Heart right ventricle (tissue), 16 donors: ENCODE measurements at regions not wholly inside any gene's neighbourhood (a gene's known extent, or its start where the extent isn't known, plus 50 kb on each side); places are given as distances from the start of the nearest gene placed in this dataset.

Source experiments
- ATAC-seq, 8 donors: fragments of 200-7000 bp; cut with Tn5 transposase; one replicate each; pipeline ENCODE4 v1.9.1; 2020; ENCODE audit warnings: mild to moderate bottlenecking in 8 of 8, moderate library complexity in 8 of 8, moderate number of reproducible peaks in 1 of 8
- DNase-seq, 2 donors: peaks; one replicate each; pipeline ENCODE4 v3.0.0-alpha.2; 2020
- H3K27ac ChIP-seq, 10 donors: fragments of 200-600 bp; sonication (generic) in 2 of 10; one replicate each; pipeline versions ENCODE4 v1.5.0 to v1.8.0; 2020 to 2022; ENCODE audit warnings: mild to moderate bottlenecking in 3 of 10
- H3K27me3 ChIP-seq, 7 donors: fragments of 200-600 bp; one replicate each; pipeline ENCODE4 v1.8.0; 2021 to 2022; ENCODE audit warnings: mild to moderate bottlenecking in 2 of 7
- H3K36me3 ChIP-seq, 9 donors: fragments of 200-600 bp; sonication (generic) in 1 of 9; one replicate each; pipeline versions ENCODE4 v1.5.0 to v1.8.0; 2020 to 2022; ENCODE audit warnings: mild to moderate bottlenecking in 2 of 9
- H3K4me1 ChIP-seq, 9 donors: fragments of 200-600 bp; sonication (generic) in 1 of 9; one replicate each; pipeline versions ENCODE4 v1.5.0 to v1.8.0; 2020 to 2022; ENCODE audit warnings: mild to moderate bottlenecking in 4 of 9
- H3K4me3 ChIP-seq, 10 donors: fragments of 200-600 bp; sonication (generic) in 2 of 10; one replicate each; pipeline versions ENCODE4 v1.5.0 to v1.8.0; 2020 to 2022; ENCODE audit warnings: mild to moderate bottlenecking in 7 of 10, moderate library complexity in 2 of 10
- H3K9me3 ChIP-seq, 11 donors: fragments of 200-600 bp in 10 of 11; sonication (generic) in 2 of 11; one replicate each; pipeline versions ENCODE4 v1.5.0 to v1.8.0; 2013 to 2022; ENCODE audit warnings: mild to moderate bottlenecking in 2 of 11, control low read depth in 1 of 11, moderate library complexity in 1 of 11
- WGBS, 2 donors: extraction: QIAGEN DNeasy Blood & Tissue Kit; methylation state at CpG; one replicate each; pipeline ENCODE4 v1.1.7; 2013; ENCODE audit warnings: inconsistent platforms in 1 of 2; 5-methylcytosine and 5-hydroxymethylcytosine counted together
- intact Hi-C, 10 donors: fragments of 100-400 bp; cut with DNase I; formaldehyde crosslinking; loops; one replicate each; pipeline versions ENCODE4 v1.11.1 to v1.14.2; 2022
- TF ChIP-seq, protein P1 (sequence below), 9 donors: fragments of 200-600 bp; sonication (generic) in 2 of 9; IDR thresholded peaks; one replicate each; pipeline versions ENCODE4 v1.5.0 to v1.8.0; 2021 to 2022; ENCODE audit warnings: antibody characterized with exemption in 9 of 9, mild to moderate bottlenecking in 5 of 9, moderate library complexity in 1 of 9
- donor health status: Arrhythmogenic right ventricular cardiomyopathy.
- donor health status: ischemic (EF 13 %, LVEDD 7.1; RV severe dilation, severe dysfunction).
- donor health status: healthy with polysubstance abuse.
- donor health status: DM: no; HTN: yes; CAD: no.
- donor health status: DM: no; HTN: no; CAD: no.
- donor health status: ischemic (EF 25% LVEDD 6.9; RV normal size, moderate dysfunction).
- donor health status: ischemic (EF 25% LVEDD 5.7; RV mildly dilated, moderate dysfunction).
- donor health status: healthy.
- donor health status: DM: yes; HTN: yes; CAD: no.
- donor health status: Ischemic cardiomyopathy.
- donor health status: ischemic (EF 35%, LVEDD 5.7; RV mildly dilated, moderate dysfunction).
- donor health status: nonischemic (EF 11% LVEDD 7.7; RV severe dilation, severe dysfunction).
- donor health status: DM: yes; HTN: yes; CAD: no.
- donor health status: PGD.
- donor health status: ischemic (EF 29% LVEDD 5.4; RV normal size, mild dysfunction).
- donor health status: nonischemic (EF 23%, LVEDD 6.1; RV moderate dilation, normal function).

DNA sequence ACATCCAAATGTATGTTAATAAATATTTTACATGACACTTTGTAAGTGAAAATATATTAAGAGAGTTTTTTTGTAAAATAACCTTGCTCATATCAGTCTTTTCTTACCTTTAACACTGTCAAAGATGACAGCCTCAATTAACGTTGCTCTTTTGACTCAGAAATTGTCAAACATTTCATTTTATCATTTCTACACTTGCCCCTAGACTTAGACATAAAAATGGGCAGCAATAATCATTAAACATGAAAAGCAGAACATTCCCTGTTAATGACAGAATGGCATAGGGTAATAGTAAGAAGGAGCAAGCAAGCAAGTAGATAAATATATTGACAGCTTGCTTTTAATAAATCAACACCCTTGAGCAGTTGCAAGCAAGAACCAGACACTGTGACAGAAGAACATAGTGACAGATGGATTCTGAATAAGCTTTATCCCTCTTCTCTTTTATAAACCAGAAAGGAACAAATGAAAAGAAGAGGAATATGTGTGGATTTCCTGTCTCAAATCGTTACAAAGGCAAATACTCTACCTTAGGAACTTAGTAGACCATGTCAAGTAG lies 796.0 kb upstream of the CHD1 start:
- Histone ChIP-seq H3K27me3 (no peaks in the 10 kb centered on the region), H3K4me1 (no peaks in the 10 kb centered on the region), H3K27ac (no peak overlapping the region), H3K4me3 (no peak overlapping the region), H3K9me3 (peaks cover 0 to 8% (median 0%) of the 10 kb centered on the region in 11 donors), H3K36me3 (no peaks in the 10 kb centered on the region)
- intact Hi-C loops = no loop called here
- 39 to 43% methylated on average over 2 of the region's 2 CpGs for WGBS, 2 donors
- TF ChIP-seq, protein P1, sequence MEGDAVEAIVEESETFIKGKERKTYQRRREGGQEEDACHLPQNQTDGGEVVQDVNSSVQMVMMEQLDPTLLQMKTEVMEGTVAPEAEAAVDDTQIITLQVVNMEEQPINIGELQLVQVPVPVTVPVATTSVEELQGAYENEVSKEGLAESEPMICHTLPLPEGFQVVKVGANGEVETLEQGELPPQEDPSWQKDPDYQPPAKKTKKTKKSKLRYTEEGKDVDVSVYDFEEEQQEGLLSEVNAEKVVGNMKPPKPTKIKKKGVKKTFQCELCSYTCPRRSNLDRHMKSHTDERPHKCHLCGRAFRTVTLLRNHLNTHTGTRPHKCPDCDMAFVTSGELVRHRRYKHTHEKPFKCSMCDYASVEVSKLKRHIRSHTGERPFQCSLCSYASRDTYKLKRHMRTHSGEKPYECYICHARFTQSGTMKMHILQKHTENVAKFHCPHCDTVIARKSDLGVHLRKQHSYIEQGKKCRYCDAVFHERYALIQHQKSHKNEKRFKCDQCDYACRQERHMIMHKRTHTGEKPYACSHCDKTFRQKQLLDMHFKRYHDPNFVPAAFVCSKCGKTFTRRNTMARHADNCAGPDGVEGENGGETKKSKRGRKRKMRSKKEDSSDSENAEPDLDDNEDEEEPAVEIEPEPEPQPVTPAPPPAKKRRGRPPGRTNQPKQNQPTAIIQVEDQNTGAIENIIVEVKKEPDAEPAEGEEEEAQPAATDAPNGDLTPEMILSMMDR (IDR thresholded peaks at IDR 0.05) = no peak
- no peak for ATAC-seq
- no peak for DNase-seq

DNA sequence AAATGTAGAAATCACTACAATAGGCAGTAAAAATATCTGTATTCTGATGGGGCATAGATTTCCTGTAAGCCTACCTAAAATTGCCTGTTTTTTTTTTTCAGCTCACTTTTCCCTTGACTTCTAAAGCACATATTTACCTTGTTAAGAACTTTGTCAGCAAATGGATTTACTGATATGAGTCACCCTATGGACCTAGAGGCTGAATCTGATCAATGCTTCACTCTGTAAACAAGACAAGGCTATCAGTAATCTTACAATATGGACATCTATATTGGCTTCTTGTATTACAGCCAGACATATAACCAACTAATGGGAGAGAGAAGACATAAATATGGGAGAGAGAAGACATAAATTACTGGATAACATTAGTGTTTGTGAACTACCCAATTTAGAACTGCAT lies 792.7 kb upstream of the CHD1 start:
- no peak overlapping the region for H3K4me3 ChIP-seq
- H3K27ac ChIP-seq = no peak overlapping the region
- peaks cover 0 to 8% (median 0%) of the 10 kb centered on the region in 11 donors for H3K9me3 ChIP-seq
- intact Hi-C loops = no loop called here
- no peaks in the 10 kb centered on the region for H3K4me1 ChIP-seq
- ATAC-seq (no peak), DNase-seq (no peak)
- H3K27me3 ChIP-seq = no peaks in the 10 kb centered on the region
- TF ChIP-seq, protein P1 (IDR thresholded peaks at IDR 0.05) = no peak
- no peaks in the 10 kb centered on the region for H3K36me3 ChIP-seq

DNA sequence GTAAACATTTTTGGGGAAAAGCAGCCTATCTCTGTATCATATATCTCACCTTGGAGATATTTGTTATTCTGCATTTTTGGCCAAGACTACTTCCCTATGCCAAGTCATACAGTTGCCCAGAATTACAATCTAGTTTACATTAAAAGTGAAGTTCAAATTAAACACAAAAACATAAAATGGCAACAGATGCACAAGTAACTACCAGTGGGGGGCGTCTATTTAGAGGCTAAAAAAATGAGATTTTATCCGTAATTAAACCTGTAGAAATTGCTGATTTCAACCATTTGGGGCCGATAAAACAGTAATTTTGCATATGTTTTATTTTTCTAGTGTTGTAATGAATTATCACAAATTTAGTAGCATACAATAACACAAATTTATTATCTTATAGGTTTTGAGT lies 787.1 kb upstream of the CHD1 start:
- Histone ChIP-seq H3K36me3 (no peaks in the 10 kb centered on the region), H3K4me1 (no peaks in the 10 kb centered on the region), H3K27ac (no peak overlapping the region), H3K4me3 (no peak overlapping the region), H3K27me3 (no peaks in the 10 kb centered on the region), H3K9me3 (peaks cover 0 to 4% (median 0%) of the 10 kb centered on the region in 11 donors)
- TF ChIP-seq, protein P1 (IDR thresholded peaks at IDR 0.05) = no peak
- WGBS, 2 donors = 81% methylated on average over 3 of the region's 3 CpGs
- ATAC-seq = no peak
- intact Hi-C loops = no loop called here
- no peak for DNase-seq

DNA sequence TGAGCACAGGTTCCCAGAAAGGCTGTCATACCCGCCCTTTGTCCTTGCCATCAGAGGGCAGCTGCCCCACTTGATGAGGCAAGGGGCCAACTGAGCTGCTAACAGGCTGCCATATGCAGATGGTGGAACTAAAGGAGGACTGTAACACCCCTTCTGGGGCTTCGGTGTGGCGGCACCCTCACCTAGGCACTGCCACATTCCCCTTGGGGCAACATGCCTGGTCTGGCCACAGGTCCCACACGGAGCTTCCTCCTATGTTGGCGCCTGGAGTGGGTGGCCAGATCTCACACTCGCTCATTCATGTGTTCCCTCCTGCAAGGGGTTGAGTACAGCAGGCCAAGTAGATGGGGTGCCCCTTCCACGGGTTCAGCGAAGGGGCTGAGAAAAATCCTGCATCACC lies 777.4 kb upstream of the CHD1 start:
- no peaks in the 10 kb centered on the region for H3K36me3 ChIP-seq
- no peak overlapping the region for H3K4me3 ChIP-seq
- no peaks in the 10 kb centered on the region for H3K4me1 ChIP-seq
- intact Hi-C loops = no loop called here
- TF ChIP-seq, protein P1 (IDR thresholded peaks at IDR 0.05) = no peak
- H3K9me3 ChIP-seq = peaks cover 0 to 9% (median 0%) of the 10 kb centered on the region in 11 donors
- 90 to 93% methylated on average over 8 of the region's 8 CpGs for WGBS, 2 donors
- ATAC-seq (no peak), DNase-seq (no peak)
- H3K27me3 ChIP-seq = no peaks in the 10 kb centered on the region
- H3K27ac ChIP-seq = no peak overlapping the region
